GM04503 (cell line): ENCODE measurements at regions not wholly inside any gene's neighbourhood (a gene's known extent, or its start where the extent isn't known, plus 50 kb on each side); places are given as distances from the start of the nearest gene placed in this dataset.
A peak's percentile ranks its signal among the peaks of the same experiment; 100 is the strongest.
"Not testable (repeated sequence)": the region's sequence is repeated elsewhere in the genome, so short reads cannot be mapped to it uniquely, and the experiment has no call there.

Experiments
- DNase-seq: peaks from one replicate; pipeline ENCODE4 v3.0.0-alpha.2; 2012; ENCODE audit warnings: low read depth

GRCh38 chr4:111959222-111959621 lies 186.0 kb upstream of the FAM241A start:
- DNase-seq, result no peak

GRCh38 chr4:111960241-111960667 lies 185.0 kb upstream of the FAM241A start:
- peak; percentile 47 for DNase-seq

- not testable (repeated sequence) for DNase-seq
These were observed 184.2 kb upstream of the FAM241A start for GRCh38 chr4:111961026-111961425.

- DNase-seq, result no peak
These were observed 183.4 kb upstream of the FAM241A start for GRCh38 chr4:111961809-111962208.

GRCh38 chr4:111963158-111963700 lies 182.0 kb upstream of the FAM241A start:
- DNase-seq, result no peak

- DNase-seq, result no peak
These were observed 167.8 kb upstream of the FAM241A start for GRCh38 chr4:111977419-111977965.

- DNase-seq, result no peak
These were observed 165.3 kb upstream of the FAM241A start for GRCh38 chr4:111979921-111980320.

- no peak for DNase-seq
These were observed 163.2 kb upstream of the FAM241A start for GRCh38 chr4:111982089-111982488.

GRCh38 chr4:111984169-111984819 lies 161.0 kb upstream of the FAM241A start:
- DNase-seq, result no peak

- no peak for DNase-seq
These were observed 159.8 kb upstream of the FAM241A start for GRCh38 chr4:111985426-111985825.

GRCh38 chr4:111986095-111986494 lies 159.2 kb upstream of the FAM241A start:
- no peak for DNase-seq

GRCh38 chr4:111988514-111988913 lies 156.7 kb upstream of the FAM241A start:
- DNase-seq, result no peak

- DNase-seq, result no peak
These were observed 155.4 kb upstream of the FAM241A start for GRCh38 chr4:111989817-111990216.

- no peak for DNase-seq
These were observed 154.1 kb upstream of the FAM241A start for GRCh38 chr4:111991163-111991562.

GRCh38 chr4:111991797-111992196 lies 153.5 kb upstream of the FAM241A start:
- DNase-seq, result peak; percentile 65

GRCh38 chr4:111992351-111993168 lies 152.7 kb upstream of the FAM241A start:
- DNase-seq, result no peak

GRCh38 chr4:111994392-111994791 lies 150.9 kb upstream of the FAM241A start:
- no peak for DNase-seq

GRCh38 chr4:111997785-111998184 lies 147.5 kb upstream of the FAM241A start:
- DNase-seq, result no peak

- no peak for DNase-seq
These were observed 145.5 kb upstream of the FAM241A start for GRCh38 chr4:111999801-112000200.

- DNase-seq, result no peak
These were observed 144.2 kb upstream of the FAM241A start for GRCh38 chr4:112001041-112001440.

GRCh38 chr4:112002248-112002661 lies 143.0 kb upstream of the FAM241A start:
- DNase-seq, result no peak

GRCh38 chr4:112003231-112003907 lies 141.9 kb upstream of the FAM241A start:
- DNase-seq, result no peak
